Stimulated activated naive CD4-positive, alpha-beta T cell (primary cell): ENCODE measurements at regions not wholly inside any gene's neighbourhood (a gene's known extent, or its start where the extent isn't known, plus 50 kb on each side); places are given as distances from the start of the nearest gene placed in this dataset.
"Not testable (repeated sequence)": the region's sequence is repeated elsewhere in the genome, so short reads cannot be mapped to it uniquely, and the experiment has no call there.

Experiments used
- DNase-seq, 6 experiments: peaks; one replicate each; lab custom pipeline; 2025; lab: John Stamatoyannopoulos, UW

DNA sequence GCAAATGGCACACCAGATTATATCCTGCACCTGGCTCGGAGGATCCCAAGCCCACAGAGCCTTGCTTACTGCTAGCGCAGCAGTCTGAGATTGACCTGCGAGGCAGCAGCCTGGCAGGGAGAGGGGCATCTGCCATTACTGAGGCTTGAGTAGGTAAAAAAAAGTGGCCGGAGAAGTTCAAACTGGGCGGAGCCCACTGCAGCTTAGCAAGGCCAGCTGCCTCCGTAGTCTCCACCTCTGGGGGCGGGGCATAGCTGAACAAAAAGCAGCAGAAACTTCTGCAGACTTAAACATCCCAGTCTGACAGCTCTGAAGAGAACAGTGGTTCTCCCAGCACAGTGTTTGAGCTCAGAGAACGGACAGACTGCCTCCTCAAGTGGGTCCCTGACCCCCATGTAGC, 85.4 kb upstream of the TMEM170B start:
- not testable (repeated sequence) for DNase-seq

DNA sequence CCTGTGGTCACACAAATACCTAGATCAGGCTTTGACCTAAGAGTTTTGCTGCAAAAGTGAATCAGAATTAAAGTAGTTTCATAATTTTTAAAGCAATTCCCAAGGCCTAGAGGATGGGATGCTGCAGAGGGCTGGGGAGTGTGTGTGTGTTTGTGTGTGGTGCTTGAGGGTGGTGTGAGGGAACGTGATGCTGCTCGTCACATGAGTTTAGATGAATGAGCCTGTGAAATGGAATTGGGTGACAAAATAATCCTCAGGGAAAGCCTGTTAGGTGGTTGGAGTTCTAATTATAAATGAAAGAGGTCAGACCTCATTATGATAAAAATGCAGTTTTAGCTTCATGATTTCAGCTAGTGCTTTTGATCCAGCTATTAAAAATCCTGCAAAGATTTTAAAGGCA, 87.5 kb upstream of the TMEM170B start:
- no peak for DNase-seq

DNA sequence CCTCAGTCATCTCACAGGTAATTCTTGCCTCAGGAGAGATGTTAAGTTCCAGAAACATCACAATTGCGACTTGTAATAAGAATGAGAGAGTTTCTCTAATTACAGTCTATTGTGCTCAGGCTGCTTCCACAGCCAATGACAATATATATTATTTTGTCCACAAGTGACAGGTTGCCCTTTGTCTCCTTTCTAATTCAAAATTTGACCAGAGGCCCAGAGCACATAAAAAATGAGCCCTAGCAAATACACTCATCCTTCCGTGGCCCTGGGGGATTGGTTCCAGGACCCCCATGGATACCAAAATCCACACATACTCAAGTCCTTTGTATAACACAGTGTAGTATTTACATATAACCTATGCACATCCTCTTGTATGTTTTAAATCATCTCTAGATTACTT, 88.1 kb upstream of the TMEM170B start:
- DNase-seq = no peak

DNA sequence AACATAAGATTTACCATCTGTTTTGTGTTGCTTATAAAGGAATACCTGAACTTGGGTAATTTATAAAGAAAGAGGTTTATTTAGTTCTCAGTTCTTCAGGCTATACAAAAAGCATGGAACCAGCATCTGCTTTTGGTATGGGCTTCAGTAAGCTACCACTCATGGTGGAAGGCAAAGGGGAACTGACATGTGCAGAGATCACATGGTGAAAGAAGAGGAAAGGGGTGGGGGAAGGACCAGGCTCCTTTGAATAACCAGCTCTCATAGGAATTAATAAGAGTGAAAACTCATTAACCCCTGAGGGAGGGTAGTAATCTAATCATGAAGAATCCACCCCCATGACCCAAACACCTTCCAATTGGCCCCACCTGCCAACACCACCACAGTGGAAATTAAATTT, 89.5 kb upstream of the TMEM170B start:
- DNase-seq = no peak

DNA sequence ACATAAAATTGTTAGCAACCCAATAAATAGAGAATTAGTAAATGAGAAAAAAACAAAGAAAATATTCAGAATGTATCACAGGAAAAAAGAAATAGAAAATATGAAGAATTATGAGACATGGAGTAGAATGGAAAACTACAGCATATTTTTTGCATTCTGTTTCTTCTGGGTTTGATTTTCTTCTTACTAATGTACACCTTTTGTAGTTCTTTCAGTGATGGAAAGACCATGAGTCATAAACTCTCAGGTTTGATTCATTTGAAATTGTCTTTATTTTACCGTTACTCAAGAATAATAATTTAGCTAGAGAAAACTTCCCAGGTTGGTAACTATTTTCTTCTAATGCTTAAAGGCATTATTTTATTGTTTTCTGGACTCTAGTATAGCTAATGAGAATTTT, 90.3 kb upstream of the TMEM170B start:
- DNase-seq = no peak

DNA sequence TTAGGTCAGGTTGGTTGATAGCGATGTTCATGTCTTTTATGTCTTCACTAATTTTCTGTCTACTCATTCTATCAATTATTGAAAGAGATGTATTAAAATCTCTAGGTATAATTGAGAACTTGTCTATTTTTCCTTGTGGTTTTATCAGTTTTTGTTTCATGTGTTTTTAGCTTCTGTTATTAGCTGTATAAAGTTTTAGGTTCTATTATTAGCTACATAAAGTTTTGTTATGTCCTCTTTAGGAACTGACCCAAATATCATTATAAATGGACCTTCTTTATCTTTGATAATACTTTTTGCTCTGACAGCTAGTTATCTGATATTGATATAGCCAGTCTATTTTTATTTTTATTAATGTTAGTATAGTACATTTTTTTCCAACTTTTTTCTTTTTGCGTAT, 92.4 kb upstream of the TMEM170B start:
- DNase-seq = no peak

DNA sequence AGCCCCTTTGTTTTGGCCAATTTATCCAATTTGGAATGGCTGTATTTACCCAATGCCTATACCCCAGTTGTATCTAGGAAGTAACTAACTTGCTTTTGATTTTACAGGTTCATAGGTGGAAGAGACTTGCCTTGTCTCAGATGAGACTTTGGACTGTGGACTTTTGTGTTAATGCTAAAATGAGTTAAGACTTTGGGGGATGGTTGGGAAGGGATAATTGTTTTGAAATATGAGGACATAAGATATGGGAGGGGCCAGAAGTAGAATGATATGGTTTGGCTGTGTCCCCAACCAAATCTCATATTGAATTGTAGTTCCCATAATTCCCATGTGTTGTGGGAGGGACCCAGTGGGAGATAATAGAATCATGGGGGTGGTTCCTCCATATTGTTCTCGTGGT, 94.4 kb upstream of the TMEM170B start:
- DNase-seq = not testable (repeated sequence)

DNA sequence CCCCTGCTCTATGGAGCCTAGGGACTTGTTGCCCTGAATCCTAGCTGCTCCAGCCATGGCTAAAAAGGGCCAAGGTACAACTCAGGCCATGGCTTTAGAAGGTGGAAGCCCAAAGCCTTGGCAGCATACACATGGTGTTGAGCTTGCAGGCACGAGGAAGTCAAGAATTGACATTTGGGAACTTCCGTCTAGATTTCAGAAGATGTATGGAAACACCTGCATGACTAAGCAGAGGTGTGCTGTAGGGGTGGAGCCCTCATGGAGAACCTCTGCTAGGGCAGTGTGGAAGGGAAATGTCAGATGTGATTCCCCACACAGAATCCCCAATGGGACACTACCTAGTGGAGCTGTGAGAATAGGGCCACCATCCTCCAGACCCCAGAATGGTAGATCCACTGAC, 95.1 kb upstream of the TMEM170B start:
- DNase-seq = no peak

DNA sequence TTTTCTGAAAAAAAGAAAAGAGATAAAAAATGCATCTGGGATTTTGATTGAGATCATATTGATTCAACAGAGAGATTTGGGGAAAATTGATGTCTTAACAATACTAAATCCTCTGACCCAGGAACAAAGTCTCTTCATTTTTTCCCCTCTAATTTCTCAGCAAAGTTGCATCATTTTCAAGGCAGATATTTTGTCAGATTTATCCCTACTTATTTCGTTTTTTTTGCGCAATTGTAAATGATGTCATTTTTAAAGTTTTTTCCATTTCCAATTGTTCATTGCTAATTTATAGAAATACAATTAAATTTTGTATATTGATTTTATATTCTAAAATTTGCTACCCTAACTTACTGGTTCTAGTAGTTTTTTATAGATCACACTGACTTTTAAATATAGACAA, 97.7 kb upstream of the TMEM170B start:
- no peak for DNase-seq

DNA sequence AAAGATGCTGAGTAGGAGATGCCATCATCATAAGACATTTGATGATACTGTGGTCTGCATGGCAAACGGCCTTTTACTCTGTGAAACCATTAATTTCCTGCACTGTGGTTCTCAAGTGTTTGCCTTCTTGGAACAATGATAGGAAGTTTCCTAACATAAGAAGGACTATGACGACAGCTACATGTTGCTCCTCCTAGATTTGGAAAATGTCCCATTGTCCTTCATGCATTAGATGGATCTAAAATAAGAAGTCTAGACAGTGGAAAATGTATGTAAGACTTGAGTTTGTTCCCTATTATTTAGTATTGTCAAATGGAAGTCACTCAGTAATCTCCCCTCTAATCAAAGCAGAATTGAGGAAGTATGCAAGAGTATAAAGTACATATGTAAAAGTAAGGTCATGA, 98.5 kb upstream of the TMEM170B start:
- no peak for DNase-seq

DNA sequence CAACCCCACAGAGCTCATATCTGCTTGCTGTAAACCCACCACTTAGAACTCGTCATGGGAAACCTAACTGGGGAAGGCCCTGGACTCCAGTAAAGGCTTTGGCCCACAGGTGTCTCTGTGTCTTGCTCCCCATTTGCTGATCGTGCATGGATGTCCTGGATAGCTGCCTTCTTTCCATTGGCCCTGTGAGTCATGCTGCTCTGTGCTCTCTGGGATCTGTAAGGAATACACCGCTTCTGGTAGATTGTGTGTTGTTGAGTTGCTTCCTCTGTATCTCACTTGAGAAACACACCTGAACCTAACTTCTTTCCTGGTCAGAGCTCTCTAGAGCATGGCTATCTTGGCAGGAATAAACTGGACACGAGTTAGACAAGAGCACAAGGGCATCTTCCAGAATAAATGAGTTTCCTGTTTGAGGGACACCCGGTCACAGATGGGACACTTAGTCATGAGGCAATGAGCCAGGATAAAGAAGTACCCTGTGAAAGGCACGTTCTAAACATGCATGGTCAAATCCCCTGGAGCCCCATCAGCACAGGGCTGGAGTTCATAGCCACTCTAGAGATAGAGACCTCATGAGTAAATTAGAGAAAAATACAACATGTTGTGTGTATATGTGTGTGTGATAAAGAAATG, 99.6 kb upstream of the TMEM170B start:
- DNase-seq = no peak

DNA sequence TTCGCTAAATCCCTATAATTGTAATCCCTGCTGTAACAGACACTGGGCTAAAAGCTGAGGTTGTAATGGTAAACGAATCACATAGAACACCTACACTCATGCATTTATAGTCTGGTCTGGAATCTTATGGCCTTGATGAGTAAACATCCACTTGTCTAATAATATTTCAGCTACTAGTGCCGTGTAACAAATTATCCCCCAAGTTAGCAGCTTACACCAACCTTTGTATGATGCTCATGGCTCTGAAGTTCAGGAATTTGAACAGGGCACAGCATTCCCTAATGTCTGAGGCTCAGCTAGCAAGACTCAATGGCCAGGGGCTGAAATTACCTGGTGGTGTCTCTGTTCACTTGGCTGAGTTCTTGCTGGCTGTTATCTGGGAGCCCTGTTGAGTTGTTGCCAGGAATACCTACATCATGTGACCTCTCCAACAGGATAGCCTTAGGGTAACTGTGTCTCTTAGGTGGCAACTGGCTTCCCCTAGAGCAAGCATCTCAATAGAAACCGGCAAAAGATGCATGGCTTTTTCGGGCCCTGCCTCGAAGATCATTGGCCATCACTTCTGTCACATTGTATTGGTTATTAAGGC, 100.9 kb upstream of the TMEM170B start:
- DNase-seq = no peak

DNA sequence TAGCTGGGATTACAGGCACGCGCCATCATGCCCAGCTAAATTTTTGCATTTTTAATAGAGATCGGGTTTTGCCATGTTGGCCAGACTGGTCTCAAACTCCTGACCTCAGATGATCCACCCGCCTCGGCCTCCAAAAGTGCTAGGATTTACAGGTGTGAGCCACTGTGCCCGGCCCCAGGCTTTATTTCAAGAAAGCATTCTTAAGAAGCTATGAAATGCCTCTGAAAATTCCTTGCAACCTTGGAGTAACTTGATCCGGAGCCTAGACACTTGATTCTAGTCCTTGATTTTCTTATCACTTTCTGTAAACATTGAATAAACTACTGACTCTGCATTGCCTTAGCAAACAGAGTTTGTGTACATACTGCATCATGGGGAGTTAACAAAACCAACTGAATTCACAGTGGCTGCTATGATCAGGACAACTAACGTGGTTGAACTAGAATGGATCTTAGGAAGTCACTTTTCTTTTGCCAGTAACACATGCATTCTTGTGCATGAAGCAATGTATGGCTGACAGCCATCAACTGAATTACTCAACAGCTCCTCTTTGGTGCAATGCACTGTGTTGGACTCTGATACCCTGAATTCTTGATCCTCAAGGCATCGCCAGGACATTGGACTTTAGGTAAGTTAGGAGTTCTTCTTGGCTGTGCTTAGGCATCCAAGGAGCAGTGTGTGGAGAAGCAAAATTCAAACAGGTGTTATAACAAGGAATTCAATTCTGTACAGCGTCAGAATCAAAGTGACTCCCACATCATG, 102.8 kb upstream of the TMEM170B start:
- no peak for DNase-seq

DNA sequence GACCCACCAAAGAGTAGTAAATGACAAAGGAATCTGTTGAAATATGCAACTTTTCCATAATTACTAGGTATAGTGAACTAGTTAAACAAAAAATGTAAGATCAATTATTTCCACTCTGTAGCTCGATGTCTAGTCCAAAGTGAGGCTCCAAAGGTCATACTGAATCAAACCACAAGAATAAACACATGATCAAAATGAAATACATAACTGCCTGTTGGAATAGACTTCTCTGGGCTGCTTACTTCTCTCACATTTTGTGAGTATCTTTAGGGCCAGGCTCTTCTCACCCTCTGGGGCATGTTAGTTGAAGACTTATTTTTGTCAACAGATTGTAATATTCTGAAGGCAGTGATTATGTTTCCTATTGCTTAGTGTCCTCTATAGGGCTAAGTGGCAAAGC, 103.7 kb upstream of the TMEM170B start:
- DNase-seq = no peak

DNA sequence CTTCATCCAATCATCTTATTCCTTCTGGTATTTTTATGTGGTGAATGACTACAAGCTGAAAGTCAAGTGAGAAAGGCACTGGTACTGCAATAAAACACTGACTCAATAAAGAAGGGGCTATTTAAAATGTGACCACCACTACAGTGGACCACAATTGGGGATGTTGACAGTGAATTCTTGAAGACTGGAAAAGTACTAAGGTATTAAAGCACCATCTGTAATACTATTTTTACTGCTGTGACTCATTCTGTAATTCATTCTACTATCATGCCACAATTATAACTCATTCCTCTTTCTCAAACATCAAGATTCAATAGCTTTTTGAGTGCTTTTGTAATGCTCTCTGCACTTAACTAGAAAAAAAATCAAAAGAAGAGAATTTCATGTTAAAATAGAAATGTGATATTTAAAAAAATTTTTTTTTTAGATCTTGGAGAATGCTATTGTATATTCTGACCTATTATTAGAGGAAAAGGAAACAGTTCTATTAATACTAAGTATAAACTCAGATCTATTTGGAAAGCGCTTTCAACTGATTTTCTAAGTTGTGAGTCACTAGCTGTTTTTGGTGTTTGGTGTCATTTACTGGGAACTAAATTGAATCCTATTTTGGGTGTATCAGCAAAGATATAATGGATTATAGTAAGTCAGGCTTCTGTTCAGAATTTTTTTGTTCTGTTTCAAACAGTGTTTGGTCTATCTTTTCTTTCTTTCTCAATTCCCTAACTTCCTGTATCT, 104.7 kb upstream of the TMEM170B start:
- DNase-seq = no peak

DNA sequence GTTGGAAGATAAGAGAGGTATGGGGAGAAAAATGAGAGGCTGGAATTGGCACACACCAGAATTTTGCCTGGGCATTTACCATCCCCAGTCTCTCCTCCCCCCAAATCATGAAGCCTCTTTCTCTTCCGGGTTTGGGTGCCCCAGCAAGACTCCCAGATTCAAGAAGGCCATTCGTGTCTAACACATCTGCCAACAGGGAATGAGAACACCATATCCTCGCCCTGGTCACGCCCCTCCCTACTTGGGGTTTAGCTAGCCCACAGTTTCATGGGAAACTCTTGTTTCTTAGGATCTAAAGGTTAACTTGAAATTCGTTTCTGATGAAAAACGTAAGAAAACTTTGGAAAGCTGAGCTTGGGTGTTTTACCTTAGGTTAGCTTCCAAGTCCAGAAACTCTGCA, 105.5 kb upstream of the TMEM170B start:
- no peak for DNase-seq

DNA sequence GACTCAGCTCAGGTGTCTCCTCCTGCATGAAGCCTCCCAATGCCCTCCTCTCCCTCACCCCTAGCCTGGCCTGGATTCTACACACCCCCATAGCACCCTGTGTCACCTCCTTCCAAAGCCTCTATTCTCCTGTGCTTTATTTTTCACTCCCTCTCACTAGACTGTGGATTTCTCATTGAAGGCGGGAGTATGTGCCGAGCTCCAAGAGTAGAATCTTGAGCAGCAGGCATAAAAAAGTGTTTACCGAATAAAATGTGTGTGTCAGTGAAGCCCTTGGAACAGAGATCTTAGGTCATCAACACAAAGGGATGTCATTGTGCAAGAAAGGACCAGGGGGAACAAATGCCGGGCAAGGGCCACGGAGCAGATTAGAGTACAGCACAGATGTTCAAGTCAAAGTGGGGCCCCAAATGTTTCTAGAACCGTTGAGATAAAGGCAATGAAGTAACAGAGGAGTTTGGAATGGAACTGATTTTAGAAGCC, 106.1 kb upstream of the TMEM170B start:
- no peak for DNase-seq

DNA sequence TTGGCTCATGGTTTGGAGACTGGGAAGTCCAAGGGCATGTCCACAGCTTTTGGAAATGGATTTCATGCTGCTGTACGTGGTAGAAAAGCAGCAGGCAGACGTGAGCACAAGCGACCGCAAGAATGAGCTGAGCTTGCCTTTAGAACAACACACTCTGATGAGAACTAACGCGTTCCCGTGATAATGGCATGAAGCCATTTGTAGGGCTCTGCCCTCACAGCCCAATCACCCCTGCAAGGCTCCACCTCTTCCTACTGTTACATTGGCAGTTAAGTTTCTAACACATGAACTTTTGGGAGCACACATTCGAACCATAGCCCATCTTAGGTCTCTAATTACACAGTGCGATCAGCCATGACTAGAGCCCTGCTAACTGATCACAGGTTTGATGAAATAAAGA, 107.5 kb upstream of the TMEM170B start:
- no peak for DNase-seq

DNA sequence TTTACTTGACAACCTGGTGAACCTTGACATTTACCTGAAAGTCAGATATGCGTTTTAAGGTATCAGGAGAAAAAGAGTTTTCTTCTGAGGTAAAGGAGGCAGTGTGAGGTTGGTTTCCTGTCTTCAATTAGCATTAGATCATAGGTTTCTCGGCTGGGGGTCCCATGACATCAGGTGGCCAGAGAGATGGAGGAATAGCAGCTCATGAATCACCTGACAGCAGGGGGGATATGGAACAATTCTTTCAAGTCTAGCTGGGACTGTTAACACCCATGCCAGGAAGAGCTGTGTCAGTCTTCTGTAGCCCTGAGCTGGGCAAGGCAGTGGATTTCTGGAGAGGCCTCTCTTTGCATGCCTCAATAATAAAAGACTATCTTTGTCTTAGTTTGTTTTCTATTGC, 108.0 kb upstream of the TMEM170B start:
- DNase-seq = no peak

DNA sequence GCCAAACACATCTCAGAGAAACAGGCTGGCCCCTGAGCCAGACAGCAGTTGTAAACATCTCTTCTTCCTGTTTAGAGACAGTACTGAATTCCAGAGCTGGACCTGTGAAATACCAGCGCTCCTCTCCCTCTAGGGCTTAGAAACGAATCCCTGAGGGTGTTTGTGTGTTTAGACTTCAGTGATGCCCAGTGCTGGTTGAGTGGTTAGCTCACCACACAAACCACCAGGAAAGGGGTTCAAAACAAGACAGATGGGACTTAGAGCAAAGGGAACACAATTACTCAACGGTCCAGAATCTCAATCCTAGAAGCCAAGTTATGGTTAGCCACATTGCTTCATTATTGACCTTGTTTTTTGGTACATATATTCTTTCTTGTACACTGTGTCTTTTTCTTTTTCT, 108.7 kb upstream of the TMEM170B start:
- DNase-seq = no peak

DNA sequence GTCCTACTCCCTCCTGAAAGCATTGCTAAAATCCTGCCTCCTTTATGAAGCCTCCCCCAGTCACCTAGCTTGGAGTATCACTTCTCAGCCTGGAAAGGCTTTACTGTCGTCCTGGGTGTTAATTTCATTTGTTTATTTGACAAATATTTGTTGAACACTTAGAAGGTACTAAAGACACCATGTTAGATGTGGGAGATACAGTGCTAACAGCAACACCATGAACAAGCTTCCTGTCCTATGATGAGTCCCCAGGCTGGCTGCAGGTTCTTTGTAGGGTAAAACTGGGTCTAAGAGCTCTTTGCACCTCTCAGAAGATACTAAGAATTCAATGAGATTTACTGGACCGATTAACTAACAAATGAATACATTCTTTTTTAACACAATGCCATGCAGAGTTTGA, 109.2 kb upstream of the TMEM170B start:
- DNase-seq = no peak

DNA sequence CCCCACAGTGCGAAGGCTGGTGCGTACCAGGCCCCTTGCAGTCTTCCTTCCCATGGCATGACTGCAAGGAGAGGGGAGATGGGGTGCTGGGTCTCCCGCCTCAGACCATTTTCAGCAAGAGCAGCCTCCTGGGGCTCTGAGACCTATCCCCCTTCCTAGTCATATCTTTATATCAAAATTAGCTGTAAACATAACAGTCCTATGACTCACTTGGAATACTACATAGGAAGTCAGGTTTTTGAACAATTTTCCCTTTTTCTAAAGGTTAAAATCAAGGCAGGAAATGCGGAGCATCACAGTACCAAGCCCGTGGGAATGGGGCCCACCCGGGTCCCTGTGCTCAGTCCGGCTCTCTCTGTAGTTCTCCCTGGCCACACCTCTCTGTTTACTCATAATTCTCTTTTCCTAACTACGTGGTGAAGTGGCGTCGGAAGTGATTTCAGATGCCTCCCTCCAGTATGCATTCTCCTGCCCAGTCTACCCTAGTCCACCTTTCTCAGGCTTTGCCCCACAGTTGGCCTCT, 109.8 kb upstream of the TMEM170B start:
- no peak for DNase-seq
